Fibroblast of the aortic adventitia (primary cell): ENCODE measurements at regions not wholly inside any gene's neighbourhood (a gene's known extent, or its start where the extent isn't known, plus 50 kb on each side); places are given as distances from the start of the nearest gene placed in this dataset.
A peak's percentile ranks its signal among the peaks of the same experiment; 100 is the strongest.
"Not testable (repeated sequence)": the region's sequence is repeated elsewhere in the genome, so short reads cannot be mapped to it uniquely, and the experiment has no call there.

Experiments
- DNase-seq: peaks from one replicate; pipeline ENCODE4 v3.0.0-alpha.2; 2010; ENCODE audit warnings: low read depth
- H3K4me3 ChIP-seq: 2 replicates; pipeline ENCODE4 v1.5.1; 2011; ENCODE audit warnings: low read depth, mild to moderate bottlenecking, control low read depth, low read length, moderate library complexity
- CTCF ChIP-seq: IDR thresholded peaks from 2 replicates; pipeline ENCODE4 v1.5.1; 2011; ENCODE audit warnings: mild to moderate bottlenecking, low read length, control low read depth, inconsistent platforms; ENCODE audit not compliant: insufficient read depth

DNA sequence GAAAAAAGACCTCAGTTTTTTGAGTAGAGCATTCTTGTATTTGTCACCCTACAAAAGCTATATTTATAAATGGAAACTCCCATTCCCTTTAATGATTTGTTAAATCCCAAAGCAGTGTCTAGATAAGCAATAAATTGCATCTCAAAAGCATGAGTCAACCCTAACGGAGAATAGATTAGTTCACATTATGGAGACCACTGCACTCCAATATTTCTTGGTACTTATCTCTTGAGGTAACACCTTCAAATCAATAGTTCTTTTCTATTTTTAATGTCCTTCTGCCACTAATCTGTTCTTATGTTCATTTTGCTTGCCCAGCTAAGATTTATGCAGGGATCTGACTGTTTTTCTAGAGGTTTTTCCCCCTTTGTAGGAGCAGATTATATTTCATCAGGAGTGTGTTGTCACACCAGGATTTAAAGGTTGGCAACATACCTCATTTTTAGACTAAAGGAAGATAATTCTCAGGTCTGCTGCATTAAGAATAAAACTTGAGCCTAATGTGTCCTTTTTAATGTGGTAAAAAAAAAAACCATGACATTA, 91.4 kb upstream of the ADGRG2 start:
- no peak for TF ChIP-seq CTCF
- no peak for DNase-seq
- H3K4me3 ChIP-seq = no peak overlapping the region

DNA sequence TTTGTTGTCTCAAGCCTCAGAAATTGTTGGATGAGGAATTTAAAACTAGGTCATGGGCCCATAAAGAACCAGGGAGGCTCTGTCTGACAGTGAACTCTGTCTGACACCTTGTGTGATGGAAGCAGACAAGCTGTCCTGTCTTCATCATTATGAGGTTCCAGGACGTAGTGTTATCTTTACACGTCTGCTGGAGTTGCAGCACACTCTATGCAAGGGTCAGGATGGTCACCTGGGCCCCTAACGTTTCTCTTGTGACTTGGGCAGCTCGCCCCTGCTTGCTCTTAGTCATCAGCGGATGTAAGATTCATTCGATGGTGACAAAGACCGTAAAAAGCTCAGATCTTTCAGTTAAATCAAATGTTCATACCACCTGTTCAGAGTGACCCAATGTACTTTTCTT, 92.0 kb upstream of the ADGRG2 start:
- TF ChIP-seq CTCF = no peak
- DNase-seq = no peak
- H3K4me3 ChIP-seq = no peak overlapping the region

DNA sequence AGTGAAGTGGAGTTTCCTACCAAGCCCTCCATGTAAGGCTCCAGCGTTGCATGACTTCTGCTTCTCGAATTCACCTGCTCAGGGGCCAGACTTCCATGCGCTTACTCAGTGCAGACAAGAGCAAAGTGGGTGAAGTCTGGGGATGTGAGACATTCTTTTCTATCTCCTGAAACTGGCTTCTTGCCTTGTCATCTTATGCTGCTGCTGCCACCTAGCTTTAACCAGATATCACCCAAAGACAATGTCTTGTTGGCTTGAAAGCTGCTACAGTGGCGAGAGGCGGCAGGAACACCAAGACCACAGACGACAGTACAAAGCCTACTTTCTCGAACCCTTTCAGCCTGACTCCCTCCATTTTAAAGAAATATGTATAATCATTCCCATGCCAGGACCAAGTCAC, 103.6 kb upstream of the ADGRG2 start:
- no peak overlapping the region for H3K4me3 ChIP-seq
- no peak for TF ChIP-seq CTCF
- peak; percentile 8 for DNase-seq

- not testable (repeated sequence) for H3K4me3 ChIP-seq, DNase-seq
Observed at GRCh38 chrX:19229896-19230295, 107.6 kb upstream of the ADGRG2 start.

GRCh38 chrX:19237901-19238300, 105.8 kb upstream of the PDHA1 start:
- DNase-seq = no peak
- no peak for TF ChIP-seq CTCF
- no peak overlapping the region for H3K4me3 ChIP-seq

GRCh38 chrX:19243431-19243830, 100.3 kb upstream of the PDHA1 start:
- DNase-seq = no peak
- H3K4me3 ChIP-seq = no peak overlapping the region
- no peak for TF ChIP-seq CTCF

DNA sequence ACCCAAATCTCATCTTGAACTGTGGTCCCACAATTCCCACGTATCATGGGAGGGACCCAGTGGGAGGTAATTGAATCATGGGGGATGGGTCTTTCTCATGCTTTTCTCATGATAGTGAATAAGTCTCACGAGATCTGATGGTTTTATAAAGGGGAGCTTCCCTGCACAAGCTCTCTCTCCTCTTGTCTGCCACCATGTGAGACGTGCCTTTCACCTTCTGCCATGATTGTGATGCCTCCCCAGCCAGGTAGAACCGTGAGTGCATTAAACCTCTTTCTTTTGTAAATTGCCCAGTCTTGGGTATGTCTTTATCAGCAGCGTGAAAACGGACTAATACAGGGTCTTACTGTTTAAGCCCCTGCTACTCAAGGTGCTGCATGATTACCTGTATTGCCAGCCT, 98.8 kb upstream of the PDHA1 start:
- H3K4me3 ChIP-seq, DNase-seq: not testable (repeated sequence)

DNA sequence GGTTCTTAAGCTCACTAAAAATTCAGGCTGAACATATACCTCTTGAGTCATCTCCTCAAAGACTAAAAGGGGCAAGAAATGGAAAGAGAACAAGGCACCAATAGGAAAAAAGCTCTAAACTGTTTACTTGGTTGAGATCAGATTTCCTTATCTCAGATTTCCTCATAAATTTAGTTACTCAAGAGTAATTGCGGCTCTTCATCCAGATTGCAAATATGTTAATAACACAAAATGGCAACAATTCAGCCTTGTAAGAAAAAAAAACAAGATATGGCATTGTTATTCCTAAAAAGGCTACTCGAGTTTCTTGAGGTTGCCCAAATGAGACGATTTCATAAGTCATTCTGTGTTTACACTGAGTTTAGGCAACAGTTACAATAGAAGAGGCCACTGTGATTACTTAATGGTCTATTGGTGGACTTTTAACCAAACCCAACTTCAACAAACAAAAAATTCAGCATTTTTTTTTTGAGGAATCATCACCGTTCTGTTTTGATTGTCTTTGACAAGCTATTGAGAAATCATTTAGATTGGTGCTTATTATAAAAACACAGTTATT, 97.9 kb upstream of the PDHA1 start:
- peak; percentile 4 for DNase-seq
- H3K4me3 ChIP-seq = no peak overlapping the region
- no peak for TF ChIP-seq CTCF
